Muscle of leg (tissue), 3 donors: ENCODE measurements at regions not wholly inside any gene's neighbourhood (a gene's known extent, or its start where the extent isn't known, plus 50 kb on each side); places are given as distances from the start of the nearest gene placed in this dataset.

ENCODE experiments used
- DNase-seq: peaks from one replicate; pipeline ENCODE4 v3.0.0; 2013
- H3K27ac ChIP-seq: one replicate; pipeline ENCODE4 v1.5.1; 2013; ENCODE audit warnings: mild to moderate bottlenecking, low read length, control low read depth
- H3K27me3 ChIP-seq: one replicate; pipeline ENCODE4 v1.6.1; 2013; ENCODE audit warnings: low read length; ENCODE audit not compliant: control insufficient read depth, insufficient read depth
- H3K36me3 ChIP-seq: one replicate; pipeline ENCODE4 v1.6.1; 2013; ENCODE audit warnings: low read length; ENCODE audit not compliant: control insufficient read depth, insufficient read depth
- H3K4me1 ChIP-seq: one replicate; pipeline ENCODE4 v1.6.1; 2013; ENCODE audit warnings: low read length; ENCODE audit not compliant: control insufficient read depth, insufficient read depth
- H3K4me3 ChIP-seq: one replicate; pipeline ENCODE4 v1.5.1; 2013; ENCODE audit warnings: low read length, control low read depth
- H3K9me3 ChIP-seq: replicated peaks from 2 replicates; pipeline ENCODE4 v1.6.1; 2013; ENCODE audit warnings: low read depth, low read length; ENCODE audit not compliant: control insufficient read depth
- WGBS: methylation state at CpG from one replicate; pipeline ENCODE4 v1.1.5; 2013; ENCODE audit warnings: missing lambda C conversion rate; ENCODE audit not compliant: insufficient coverage; 5-methylcytosine and 5-hydroxymethylcytosine counted together

GRCh38 chr4:14329228-14329627, 673.1 kb upstream of the CPEB2 start:
- no CpG with 5 or more reads among the region's 1 CpG for WGBS
- Histone ChIP-seq H3K9me3 (no peaks in the 10 kb centered on the region), H3K4me1 (no peaks in the 10 kb centered on the region), H3K4me3 (no peak overlapping the region), H3K27me3 (no peaks in the 10 kb centered on the region), H3K36me3 (no peaks in the 10 kb centered on the region), H3K27ac (no peak overlapping the region)
- no peak for DNase-seq

GRCh38 chr4:14333616-14334015, 668.7 kb upstream of the CPEB2 start:
- no CpG with 5 or more reads among the region's 2 CpGs for WGBS
- H3K36me3 ChIP-seq, result no peaks in the 10 kb centered on the region
- no peak for DNase-seq

GRCh38 chr4:14334166-14334565, 668.1 kb upstream of the CPEB2 start:
- no peak for DNase-seq
- H3K36me3 ChIP-seq, result no peaks in the 10 kb centered on the region
- no peak overlapping the region for H3K27ac ChIP-seq
- no peaks in the 10 kb centered on the region for H3K4me1 ChIP-seq
- no peak overlapping the region for H3K4me3 ChIP-seq
- H3K9me3 ChIP-seq, result no peaks in the 10 kb centered on the region
- H3K27me3 ChIP-seq, result no peaks in the 10 kb centered on the region

More at GRCh38 chr4:14333616-14334015, 668.7 kb upstream of the CPEB2 start:
- Histone ChIP-seq H3K27ac (no peak overlapping the region), H3K9me3 (no peaks in the 10 kb centered on the region), H3K4me3 (no peak overlapping the region), H3K4me1 (no peaks in the 10 kb centered on the region), H3K27me3 (no peaks in the 10 kb centered on the region)

- Histone ChIP-seq H3K27me3 (no peaks in the 10 kb centered on the region), H3K4me1 (no peaks in the 10 kb centered on the region), H3K27ac (no peak overlapping the region), H3K4me3 (no peak overlapping the region), H3K9me3 (no peaks in the 10 kb centered on the region), H3K36me3 (no peaks in the 10 kb centered on the region)
- no CpG with 5 or more reads among the region's 3 CpGs for WGBS
- no peak for DNase-seq
Measured at GRCh38 chr4:14335872-14336271, 666.4 kb upstream of the CPEB2 start.

GRCh38 chr4:14336656-14337055, 665.6 kb upstream of the CPEB2 start:
- DNase-seq, result no peak
- Histone ChIP-seq H3K27me3 (no peaks in the 10 kb centered on the region), H3K27ac (no peak overlapping the region), H3K36me3 (no peaks in the 10 kb centered on the region), H3K9me3 (no peaks in the 10 kb centered on the region), H3K4me3 (no peak overlapping the region), H3K4me1 (no peaks in the 10 kb centered on the region)
- 50% methylated on average over 2 of the region's 2 CpGs for WGBS

- no peaks in the 10 kb centered on the region for H3K36me3 ChIP-seq
- H3K27ac ChIP-seq, result no peak overlapping the region
- DNase-seq, result no peak
- 57% methylated on average over 1 of the region's 2 CpGs for WGBS
- no peaks in the 10 kb centered on the region for H3K27me3 ChIP-seq
- no peak overlapping the region for H3K4me3 ChIP-seq
- H3K4me1 ChIP-seq, result no peaks in the 10 kb centered on the region
- H3K9me3 ChIP-seq, result no peaks in the 10 kb centered on the region
Measured at GRCh38 chr4:14337892-14338584, 664.2 kb upstream of the CPEB2 start.

- no peak for DNase-seq
- 80% methylated on average over 1 of the region's 4 CpGs for WGBS
Measured at GRCh38 chr4:14338585-14339265, 663.6 kb upstream of the CPEB2 start.

GRCh38 chr4:14339715-14340114, 662.6 kb upstream of the CPEB2 start:
- Histone ChIP-seq H3K9me3 (no peaks in the 10 kb centered on the region), H3K36me3 (no peaks in the 10 kb centered on the region), H3K27me3 (no peaks in the 10 kb centered on the region), H3K27ac (no peak overlapping the region), H3K4me3 (no peak overlapping the region), H3K4me1 (no peaks in the 10 kb centered on the region)
- 85% methylated on average over 5 of the region's 5 CpGs for WGBS
- DNase-seq, result no peak

More at GRCh38 chr4:14338585-14339265, 663.6 kb upstream of the CPEB2 start:
- Histone ChIP-seq H3K9me3 (no peaks in the 10 kb centered on the region), H3K4me1 (no peaks in the 10 kb centered on the region), H3K27me3 (no peaks in the 10 kb centered on the region), H3K27ac (no peak overlapping the region), H3K36me3 (no peaks in the 10 kb centered on the region), H3K4me3 (no peak overlapping the region)

GRCh38 chr4:14340321-14340720, 662.0 kb upstream of the CPEB2 start:
- Histone ChIP-seq H3K4me1 (no peaks in the 10 kb centered on the region), H3K36me3 (no peaks in the 10 kb centered on the region), H3K4me3 (no peak overlapping the region), H3K27me3 (no peaks in the 10 kb centered on the region), H3K27ac (no peak overlapping the region), H3K9me3 (no peaks in the 10 kb centered on the region)
- DNase-seq, result no peak
- WGBS, result no CpG with 5 or more reads among the region's 4 CpGs

- WGBS, result no CpG with 5 or more reads among the region's 4 CpGs
- Histone ChIP-seq H3K4me3 (no peak overlapping the region), H3K9me3 (no peaks in the 10 kb centered on the region), H3K4me1 (no peaks in the 10 kb centered on the region), H3K27ac (no peak overlapping the region), H3K27me3 (no peaks in the 10 kb centered on the region), H3K36me3 (no peaks in the 10 kb centered on the region)
- no peak for DNase-seq
Measured at GRCh38 chr4:14343961-14344360, 658.3 kb upstream of the CPEB2 start.
